GM18861 (cell line): ENCODE measurements at regions not wholly inside any gene's neighbourhood (a gene's known extent, or its start where the extent isn't known, plus 50 kb on each side); places are given as distances from the start of the nearest gene placed in this dataset.
"Not testable (repeated sequence)": the region's sequence is repeated elsewhere in the genome, so short reads cannot be mapped to it uniquely, and the experiment has no call there.

Experiments used
- ATAC-seq: cut with Tn5 transposase; IDR thresholded peaks from one replicate; pipeline ENCODE4 v1.9.1; 2021; ENCODE audit not compliant: unreplicated experiment

DNA sequence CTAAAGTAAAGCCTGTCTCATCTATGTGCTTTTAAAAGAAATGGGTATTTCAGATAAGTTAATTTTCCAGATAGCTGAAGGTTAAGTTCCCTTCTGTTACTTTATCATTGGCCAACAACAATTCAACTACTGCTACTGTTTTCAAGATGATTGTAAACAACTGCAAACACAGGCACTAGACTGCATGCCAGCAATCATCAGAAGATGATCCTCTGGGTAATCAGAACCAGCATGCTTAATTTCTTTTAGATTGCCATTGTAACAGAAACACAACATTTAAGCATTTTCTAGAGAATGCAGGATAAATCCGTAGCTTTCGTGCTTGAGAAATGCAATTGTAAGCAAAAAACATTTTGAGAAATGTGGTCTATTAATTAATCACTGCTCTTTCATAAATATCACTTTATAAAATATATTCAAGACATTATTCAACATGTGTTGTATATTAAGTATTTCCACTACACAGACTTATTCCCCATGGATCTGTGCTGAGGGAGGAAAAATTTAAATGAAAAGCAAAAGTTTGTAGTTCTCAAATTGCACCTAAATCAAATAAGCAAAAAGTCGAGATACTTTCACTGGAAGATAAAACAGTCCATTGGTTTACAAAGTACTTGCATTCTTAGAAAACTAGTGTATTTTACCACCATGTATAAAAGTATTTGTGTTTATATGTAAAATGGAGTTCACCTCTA, 133.7 kb downstream of the ATL2 start:
- no peak for ATAC-seq

DNA sequence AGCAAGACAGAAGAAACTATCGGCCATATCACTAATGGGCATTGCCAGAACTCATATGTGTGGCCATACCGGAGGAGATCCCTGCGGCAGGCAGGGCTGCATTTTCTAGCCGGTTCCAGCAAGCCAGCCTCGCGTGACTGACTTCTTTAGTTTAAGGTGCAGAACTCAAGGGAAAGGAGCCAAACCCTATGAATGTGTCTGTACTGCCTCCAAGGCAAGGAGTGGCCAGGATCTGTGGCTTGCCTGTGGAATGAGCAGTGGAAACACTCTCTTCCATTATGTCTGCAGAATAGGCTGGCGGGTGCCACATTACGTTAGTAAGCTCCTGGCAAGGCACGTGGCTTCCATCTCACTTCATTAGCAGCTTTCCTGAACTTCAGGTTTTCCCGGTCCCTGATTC, 137.6 kb downstream of the ATL2 start:
- no peak for ATAC-seq

- not testable (repeated sequence) for ATAC-seq
These were observed 138.4 kb downstream of the ATL2 start for GRCh38 chr2:38238705-38239104.

GRCh38 chr2:38237311-38237710, 139.8 kb downstream of the ATL2 start:
- no peak for ATAC-seq

DNA sequence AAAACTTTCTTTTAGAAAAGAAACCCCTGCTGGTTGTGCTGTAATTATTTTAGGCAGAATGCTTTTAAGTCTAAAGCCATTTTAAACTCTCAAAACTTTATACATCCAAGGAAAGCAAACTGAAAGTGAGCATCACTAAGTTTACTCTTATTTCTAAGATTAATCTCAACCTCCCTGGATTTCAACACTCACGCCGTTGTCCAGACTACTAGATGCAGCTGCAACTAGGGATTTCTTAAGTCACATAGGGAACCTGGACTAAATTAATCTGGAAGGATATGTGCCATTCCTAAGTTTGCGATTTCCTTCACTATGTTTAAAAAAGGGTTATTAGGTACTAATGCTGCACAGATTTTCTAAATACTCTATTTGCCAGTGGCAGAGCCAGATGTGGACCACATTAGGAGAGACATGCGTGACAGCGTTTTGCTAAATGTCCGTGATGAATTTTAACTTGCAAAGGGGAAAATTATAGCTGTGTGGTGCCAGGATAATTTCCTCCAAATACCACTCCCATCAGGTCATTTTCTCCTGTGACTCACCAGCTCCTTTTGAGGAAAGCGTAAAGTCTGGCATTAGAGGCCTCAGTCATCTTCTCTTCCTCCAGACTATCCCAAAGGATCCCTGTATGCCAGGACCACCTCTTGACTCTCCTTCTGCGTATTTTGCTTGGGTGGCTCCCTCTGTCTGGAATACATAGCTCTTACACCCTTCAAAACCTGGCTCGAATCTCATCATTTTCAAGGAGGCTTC, 143.7 kb downstream of the ATL2 start:
- no peak for ATAC-seq

- ATAC-seq = no peak
These were observed 144.6 kb downstream of the ATL2 start for GRCh38 chr2:38232454-38232853.

- no peak for ATAC-seq
These were observed 146.3 kb downstream of the ATL2 start for GRCh38 chr2:38230756-38231155.

GRCh38 chr2:38228753-38229152, 148.3 kb downstream of the ATL2 start:
- no peak for ATAC-seq

GRCh38 chr2:38224821-38225437, 149.0 kb upstream of the CYP1B1 start:
- ATAC-seq = no peak

DNA sequence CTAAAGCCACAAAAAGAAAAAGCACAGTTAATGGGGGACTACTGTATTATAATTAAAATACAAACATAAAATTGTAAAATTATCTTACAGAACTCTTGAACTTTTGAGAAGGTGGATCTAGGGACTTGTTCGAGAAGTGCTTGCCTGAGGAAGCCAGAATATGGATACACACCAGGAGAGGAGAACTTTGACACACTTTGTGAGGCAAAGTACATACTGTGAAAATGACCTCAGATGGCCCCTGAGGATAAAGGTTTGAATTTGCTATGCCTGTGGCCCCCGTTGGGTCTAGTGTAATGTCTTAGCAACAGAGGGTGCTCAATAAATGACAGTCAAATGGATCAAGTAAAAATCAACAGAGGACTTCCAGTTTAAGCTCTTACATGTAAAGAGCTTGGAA, 148.2 kb upstream of the CYP1B1 start:
- ATAC-seq = no peak

GRCh38 chr2:38223256-38223655, 147.3 kb upstream of the CYP1B1 start:
- ATAC-seq = no peak

DNA sequence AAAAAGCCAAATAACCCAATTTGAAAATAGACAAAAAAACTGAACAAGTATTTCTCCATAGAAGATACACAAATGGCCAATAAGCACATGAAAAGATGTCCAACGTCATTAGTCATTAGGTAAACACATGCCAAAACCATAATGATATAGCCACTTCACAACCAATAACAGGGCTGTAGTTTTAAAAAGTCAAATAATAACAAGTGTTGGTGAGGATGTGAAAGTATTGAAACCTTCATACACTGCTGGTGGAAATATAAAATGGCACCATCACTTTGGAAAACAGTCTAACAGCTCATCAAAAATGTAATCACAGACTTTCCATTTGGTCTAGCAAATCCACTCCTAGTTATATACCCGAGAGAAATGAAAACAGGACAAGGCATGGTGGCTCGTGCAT, 144.2 kb upstream of the CYP1B1 start:
- ATAC-seq = no peak

DNA sequence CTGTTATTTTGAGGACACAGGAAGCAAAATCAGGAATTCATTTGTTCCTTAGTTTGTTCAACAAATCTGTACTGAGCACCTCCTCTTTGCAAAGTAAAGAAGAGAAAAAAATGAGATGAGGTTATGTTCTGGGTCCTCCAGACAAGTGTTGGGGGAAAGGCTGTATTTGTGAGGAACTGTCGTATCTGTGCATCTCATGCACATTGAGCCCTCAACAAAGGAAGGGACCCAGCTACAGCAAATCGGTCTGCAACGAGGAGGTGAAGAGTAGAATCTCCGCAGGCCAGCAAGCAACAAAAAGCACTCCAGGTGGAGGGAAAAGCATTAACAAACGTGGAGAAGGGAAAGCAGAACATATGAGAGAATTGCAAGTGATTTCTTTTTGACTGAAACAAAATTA, 143.0 kb upstream of the CYP1B1 start:
- no peak for ATAC-seq

- ATAC-seq = no peak
These were observed 142.6 kb upstream of the CYP1B1 start for GRCh38 chr2:38218591-38218991.

DNA sequence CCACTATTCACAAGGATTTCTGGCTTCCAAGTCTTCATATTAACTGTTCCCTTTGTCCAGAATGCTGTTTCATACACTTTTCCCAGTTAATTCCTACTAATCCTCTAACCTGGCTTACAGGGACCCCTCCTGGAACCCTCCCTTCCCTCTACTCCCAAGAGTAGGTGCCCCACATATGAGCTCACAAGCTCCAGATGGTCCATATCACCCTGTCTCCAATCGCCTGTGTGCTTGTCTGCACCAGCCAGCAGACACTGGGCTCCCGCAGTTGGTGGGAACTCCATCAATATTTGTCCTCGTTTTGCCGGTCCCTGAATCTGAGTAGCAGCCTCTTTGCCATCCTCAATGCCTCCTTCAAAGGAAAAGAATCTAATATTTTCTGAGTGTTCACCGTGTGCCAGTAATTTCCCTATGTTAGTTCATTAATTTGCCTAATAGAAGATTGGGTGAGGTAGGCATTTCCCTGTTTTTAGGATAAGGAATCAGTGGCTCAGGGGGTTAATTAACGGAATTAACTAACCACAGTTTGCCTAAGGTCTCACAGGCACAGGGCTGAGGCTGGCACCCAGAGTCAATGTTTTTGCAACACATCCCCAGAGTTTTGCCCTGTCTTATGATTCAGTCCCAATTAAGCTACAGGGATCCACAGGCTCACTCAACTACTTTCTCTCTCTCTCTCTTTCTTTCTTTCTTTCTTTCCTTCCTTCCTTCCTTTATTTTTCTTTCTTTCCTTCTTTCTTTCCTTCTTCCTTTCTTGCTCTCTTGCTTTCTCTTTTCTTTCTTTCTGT, 141.6 kb upstream of the CYP1B1 start:
- no peak for ATAC-seq

GRCh38 chr2:38216886-38217285, 140.9 kb upstream of the CYP1B1 start:
- ATAC-seq = no peak

DNA sequence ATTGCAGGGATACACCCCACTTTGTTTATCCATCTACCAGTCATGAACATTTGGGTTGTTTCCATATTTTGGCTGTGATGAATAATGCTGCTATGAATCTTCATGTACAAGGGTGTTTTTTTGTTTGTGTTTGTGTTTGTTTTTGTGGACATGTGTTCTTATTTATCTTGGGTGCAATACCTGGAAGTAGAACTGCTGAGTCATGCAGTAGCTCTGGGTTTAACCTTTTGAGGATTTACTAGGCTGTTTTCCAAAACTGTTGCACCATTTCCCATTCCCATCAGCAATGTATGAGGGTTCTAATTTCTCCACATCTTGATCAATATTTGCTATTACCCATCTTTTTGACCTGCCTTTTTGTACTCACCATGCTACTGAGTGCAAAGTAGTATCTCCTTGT, 140.0 kb upstream of the CYP1B1 start:
- ATAC-seq = no peak

DNA sequence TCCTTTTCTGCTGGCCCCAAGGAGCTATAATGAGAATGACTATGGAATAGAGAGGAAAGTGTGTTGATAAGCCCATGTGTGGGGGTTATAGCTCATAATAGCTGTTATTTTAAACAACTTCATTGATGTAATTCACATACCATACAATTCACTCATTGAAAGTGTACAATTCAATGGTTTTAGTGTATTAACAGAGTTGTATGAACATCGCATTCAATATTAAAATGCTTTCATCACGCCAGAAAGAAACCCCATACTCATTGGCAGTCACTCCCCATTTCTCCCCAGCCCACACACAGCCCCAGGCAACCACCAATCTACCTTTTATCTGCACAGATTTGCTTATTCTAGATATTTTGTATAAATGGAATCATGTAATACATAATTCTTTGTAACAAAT, 139.6 kb upstream of the CYP1B1 start:
- ATAC-seq = no peak

GRCh38 chr2:38214209-38214717, 138.3 kb upstream of the CYP1B1 start:
- ATAC-seq = no peak

DNA sequence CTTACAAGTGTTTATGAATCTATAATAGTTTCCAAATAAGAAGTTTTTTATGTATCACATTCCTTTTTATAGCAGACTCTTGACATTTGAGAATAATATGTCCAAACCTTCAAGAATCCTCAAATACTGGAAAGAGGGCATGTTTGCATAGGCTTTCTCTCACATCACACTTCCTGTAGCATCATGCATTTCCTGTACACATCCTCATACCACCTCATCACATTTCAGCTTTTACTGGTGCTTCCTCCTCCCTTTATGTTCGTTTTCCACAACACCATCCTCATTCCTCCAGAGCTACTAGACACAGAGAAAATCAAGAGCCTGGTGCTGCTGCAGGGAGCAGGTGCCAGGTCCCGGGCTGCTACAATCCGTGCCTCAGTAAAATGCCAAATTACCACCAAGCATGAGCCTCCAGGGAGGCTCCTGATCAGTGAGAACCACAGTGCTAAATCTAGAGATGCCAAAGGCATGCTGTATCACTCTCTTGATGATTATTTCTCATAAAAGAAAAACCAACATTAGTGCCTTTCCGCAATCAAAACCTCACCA, 137.7 kb upstream of the CYP1B1 start:
- no peak for ATAC-seq

DNA sequence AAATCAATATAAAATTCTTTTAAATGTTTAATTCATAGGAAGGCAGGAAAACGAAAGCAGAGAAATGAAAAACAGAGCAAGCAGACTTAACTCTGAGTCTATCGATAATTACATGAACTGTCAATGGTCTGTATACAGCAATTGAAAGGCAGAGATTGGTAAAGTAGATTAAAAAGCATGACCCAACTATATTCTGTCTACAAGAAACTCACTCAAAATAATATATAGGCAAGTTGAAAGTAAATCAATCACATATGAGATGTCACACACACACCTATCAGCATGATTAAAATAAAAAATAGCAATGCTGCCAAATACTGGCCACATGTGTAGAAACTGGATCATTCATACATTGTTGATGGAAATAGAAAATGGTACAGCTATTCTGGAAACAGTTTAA, 136.4 kb upstream of the CYP1B1 start:
- no peak for ATAC-seq
